SK-N-SH (cell line): ENCODE measurements at regions not wholly inside any gene's neighbourhood (a gene's known extent, or its start where the extent isn't known, plus 50 kb on each side); places are given as distances from the start of the nearest gene placed in this dataset.

Experiments used
- CTCF ChIA-PET: fragments of 300-600, 350-600 bp; formaldehyde crosslinking; extraction: SDS; loops from one replicate; lab custom pipeline; 2021; lab: Yijun Ruan, JAX
- POLR2A ChIA-PET: fragments of 350-600 bp; sonication (Branson Sonifier 250); formaldehyde crosslinking; extraction: SDS; loops from one replicate; lab custom pipeline; 2020; ENCODE audit warnings: antibody characterized with exemption, inconsistent platforms; lab: Yijun Ruan, JAX
- DNase-seq: peaks from one replicate; pipeline ENCODE4 v3.0.0; 2012
- H2AFZ ChIP-seq: fragments of 200-600 bp; sonication (generic); 2 replicates; pipeline ENCODE4 v1.8.1; 2016; ENCODE audit warnings: antibody characterized with exemption, mild to moderate bottlenecking, low read depth
- H3F3A ChIP-seq: fragments of 200-600 bp; sonication (generic); replicated peaks from 2 replicates; pipeline ENCODE3; 2016; ENCODE audit warnings: antibody characterized with exemption, mild to moderate bottlenecking; ENCODE audit not compliant: insufficient read depth
- H3K27ac ChIP-seq, 2 experiments: fragments of 200-500 bp in 1 of 2; fragments of 200-600 bp in 1 of 2; sonication (Bioruptor generic) in 1 of 2; sonication (generic), shearing (Covaris generic) in 1 of 2; 2 replicates each; pipeline versions ENCODE4 v1.5.1 to v1.6.1; 2014 to 2016; ENCODE audit warnings: low read depth in 2 of 2, inconsistent platforms in 1 of 2, low read length in 1 of 2, mild to moderate bottlenecking in 1 of 2, mixed read lengths in 1 of 2
- H3K27me3 ChIP-seq: fragments of 200-600 bp; sonication (generic), shearing (Covaris generic); 2 replicates; pipeline ENCODE4 v1.6.1; 2016; ENCODE audit warnings: mixed run types; ENCODE audit not compliant: insufficient read depth
- H3K36me3 ChIP-seq, 2 experiments: fragments of 200-500 bp in 1 of 2; fragments of 200-600 bp in 1 of 2; sonication (Bioruptor generic) in 1 of 2; sonication (generic) in 1 of 2; replicated peaks in 1 of 2; 2 replicates each; pipeline versions ENCODE3 to v1.5.1; 2014 to 2016; ENCODE audit warnings: low read length in 1 of 2, mild to moderate bottlenecking in 1 of 2; ENCODE audit not compliant: insufficient read depth in 2 of 2, control insufficient read depth in 1 of 2
- H3K4me1 ChIP-seq, 2 experiments: fragments of 200-500 bp in 1 of 2; fragments of 200-600 bp in 1 of 2; sonication (Bioruptor generic) in 1 of 2; sonication (generic), shearing (Covaris generic) in 1 of 2; 2 replicates each; pipeline versions ENCODE4 v1.5.1 to v1.6.1; 2014 to 2016; ENCODE audit warnings: low read depth in 1 of 2, low read length in 1 of 2, mixed run types in 1 of 2; ENCODE audit not compliant: insufficient read depth in 2 of 2, control insufficient read depth in 1 of 2
- H3K4me2 ChIP-seq: fragments of 200-600 bp; sonication (generic), shearing (Covaris generic); 2 replicates; pipeline ENCODE4 v1.6.1; 2017; ENCODE audit warnings: mixed run types
- H3K4me3 ChIP-seq, 2 experiments: fragments of 200-500 bp in 1 of 2; fragments of 200-600 bp in 1 of 2; sonication (Bioruptor generic) in 1 of 2; sonication (generic), shearing (Covaris generic) in 1 of 2; 2 replicates each; pipeline versions ENCODE4 v1.5.1 to v1.8.1; 2014 to 2016; ENCODE audit warnings: low read depth in 2 of 2, inconsistent platforms in 1 of 2, low read length in 1 of 2, mild to moderate bottlenecking in 1 of 2, mixed read lengths in 1 of 2, moderate library complexity in 1 of 2
- H3K79me2 ChIP-seq: fragments of 200-600 bp; sonication (generic); 2 replicates; pipeline ENCODE4 v1.8.1; 2017; ENCODE audit warnings: mild to moderate bottlenecking; ENCODE audit not compliant: insufficient read depth
- H3K9ac ChIP-seq: fragments of 200-600 bp; sonication (generic); 2 replicates; pipeline ENCODE4 v1.6.1; 2017; ENCODE audit warnings: mixed run types
- H3K9me2 ChIP-seq: fragments of 200-600 bp; sonication (generic); 2 replicates; pipeline ENCODE4 v1.6.1; 2017; ENCODE audit warnings: mixed run types
- H3K9me3 ChIP-seq: fragments of 200-600 bp; sonication (generic); 2 replicates; pipeline ENCODE4 v1.6.1; 2017; ENCODE audit warnings: mixed run types, mild to moderate bottlenecking, moderate library complexity
- H4K20me1 ChIP-seq: fragments of 200-600 bp; sonication (generic); 2 replicates; pipeline ENCODE4 v1.6.1; 2017; ENCODE audit warnings: mild to moderate bottlenecking, mixed run types; ENCODE audit not compliant: insufficient read depth
- CHD2 ChIP-seq: fragments of 150-350 bp; IDR thresholded peaks from 2 replicates; pipeline ENCODE4 v1.6.1; 2018; ENCODE audit warnings: low read length; ENCODE audit not compliant: partially characterized antibody
- EP300 ChIP-seq, 2 experiments: IDR thresholded peaks; 2 replicates each; pipeline versions ENCODE4 v1.4.0 to v1.6.1; 2012; ENCODE audit warnings: borderline replicate concordance in 1 of 2, low read depth in 1 of 2, low read length in 1 of 2
- EZH2phosphoT487 ChIP-seq: fragments of 200-600 bp; sonication (generic); IDR thresholded peaks from 2 replicates; pipeline ENCODE4 v1.6.1; 2017; ENCODE audit warnings: low read depth, mixed run types, mild to moderate bottlenecking, antibody characterized with exemption, moderate library complexity, borderline replicate concordance
- FOSL2 ChIP-seq: IDR thresholded peaks from 2 replicates; pipeline ENCODE4 v1.4.0; 2012; ENCODE audit warnings: low read depth, mild to moderate bottlenecking, moderate library complexity, borderline replicate concordance
- FOXJ3 ChIP-seq: sonication (generic); formaldehyde crosslinking; IDR thresholded peaks from 2 replicates; pipeline ENCODE4 v1.5.1; 2020; ENCODE audit warnings: mild to moderate bottlenecking, missing genetic modification reagents
- FOXM1 ChIP-seq: IDR thresholded peaks from 2 replicates; pipeline ENCODE4 v1.4.0; 2012; ENCODE audit warnings: low read depth, mild to moderate bottlenecking
- GABPA ChIP-seq: IDR thresholded peaks from 2 replicates; pipeline ENCODE4 v1.4.0; 2012; ENCODE audit warnings: low read depth, mild to moderate bottlenecking
- JUND ChIP-seq: IDR thresholded peaks from 2 replicates; pipeline ENCODE4 v1.4.0; 2012
- MEF2A ChIP-seq: IDR thresholded peaks from 2 replicates; pipeline ENCODE4 v1.4.0; 2012; ENCODE audit warnings: low read depth, borderline replicate concordance
- POLR2AphosphoS5 ChIP-seq: IDR thresholded peaks from 2 replicates; pipeline ENCODE4 v1.6.1; 2012; ENCODE audit warnings: low read depth, low read length
- RAD21 ChIP-seq: IDR thresholded peaks from 2 replicates; pipeline ENCODE4 v1.6.1; 2012; ENCODE audit warnings: mild to moderate bottlenecking, low read length
- REST ChIP-seq: IDR thresholded peaks from 2 replicates; pipeline ENCODE4 v1.6.1; 2012; ENCODE audit warnings: mild to moderate bottlenecking, low read depth, low read length, moderate library complexity
- RXRA ChIP-seq: IDR thresholded peaks from 2 replicates; pipeline ENCODE4 v1.4.0; 2012; ENCODE audit warnings: low read depth, mild to moderate bottlenecking, borderline replicate concordance
- SIN3A ChIP-seq: IDR thresholded peaks from 2 replicates; pipeline ENCODE4 v1.6.1; 2012; ENCODE audit warnings: low read depth, mild to moderate bottlenecking, low read length, moderate library complexity, borderline replicate concordance
- SMC3 ChIP-seq: IDR thresholded peaks from 2 replicates; pipeline ENCODE4 v1.6.1; 2012; ENCODE audit warnings: low read depth, low read length, improper control_type of control experiment
- TAF1 ChIP-seq: IDR thresholded peaks from 2 replicates; pipeline ENCODE4 v1.6.1; 2012; ENCODE audit warnings: low read depth, mild to moderate bottlenecking, low read length, moderate library complexity, borderline replicate concordance
- TCF12 ChIP-seq: IDR thresholded peaks from 2 replicates; pipeline ENCODE4 v1.4.0; 2012
- ZBTB33 ChIP-seq: IDR thresholded peaks from 2 replicates; pipeline ENCODE4 v1.4.0; 2012; ENCODE audit warnings: low read depth, borderline replicate concordance
- WGBS: methylation state at CpG from one replicate; pipeline ENCODE4 v1.1.6; 2017; ENCODE audit warnings: low lambda C conversion rate; 5-methylcytosine and 5-hydroxymethylcytosine counted together

- no peaks in the 10 kb centered on the region for H3F3A ChIP-seq
- CTCF ChIA-PET, result no interaction called here
- no peaks in the 10 kb centered on the region for H3K27me3 ChIP-seq
- TF ChIP-seq FOSL2 (no peak), SIN3A (no peak), REST (no peak), JUND (no peak), EZH2phosphoT487 (no peak), RAD21 (no peak), RXRA (no peak), FOXM1 (no peak), FOXJ3 (CRISPR knock-in tag) (no peak), TCF12 (no peak), GABPA (no peak), POLR2AphosphoS5 (no peak), SMC3 (no peak), ZBTB33 (no peak), CHD2 (no peak), MEF2A (no peak), TAF1 (no peak), EP300 (IDR thresholded peaks at IDR 0.05; ENCODE audit: borderline replicate concordance in 1 of 2, low read depth in 1 of 2, low read length in 1 of 2) (no peak)
- no peak overlapping the region for H3K27ac ChIP-seq
- no peaks in the 10 kb centered on the region for H3K36me3 ChIP-seq
- H3K9ac ChIP-seq, result no peak overlapping the region
- no peak overlapping the region for H2AFZ ChIP-seq
- H3K4me2 ChIP-seq, result no peak overlapping the region
- no peaks in the 10 kb centered on the region for H3K4me1 ChIP-seq
- H3K9me2 ChIP-seq, result no peaks in the 10 kb centered on the region
- DNase-seq, result no peak
- 79% methylated on average over 1 of the region's 1 CpG for WGBS
- no peaks in the 10 kb centered on the region for H3K9me3 ChIP-seq
- POLR2A ChIA-PET, result no interaction called here
- H4K20me1 ChIP-seq, result no peaks in the 10 kb centered on the region
- no peak overlapping the region for H3K4me3 ChIP-seq
- H3K79me2 ChIP-seq, result no peaks in the 10 kb centered on the region
These were observed 217.1 kb downstream of the ENC1 start for GRCh38 chr5:74423383-74423782.
